ENCODE measurements at regions not wholly inside any gene's neighbourhood (a gene's known extent, or its start where the extent isn't known, plus 50 kb on each side); places are given as distances from the start of the nearest gene placed in this dataset.

DNA sequence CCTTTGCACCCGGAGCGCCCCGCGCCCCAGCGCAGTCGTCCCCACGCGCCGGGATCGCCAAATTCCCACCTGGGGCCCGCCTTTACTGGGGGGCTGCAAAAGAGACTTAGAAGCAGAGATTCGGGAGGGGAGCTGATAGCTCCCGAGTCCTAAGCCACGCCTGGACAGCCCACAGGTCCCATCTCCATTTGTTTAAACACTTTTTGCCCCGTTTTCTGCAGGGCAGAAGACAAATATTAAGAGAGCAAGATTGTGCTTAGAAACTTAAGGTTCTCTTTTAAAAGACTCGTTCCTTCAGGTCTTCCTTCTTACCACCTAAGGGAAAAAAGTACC, 299.1 kb upstream of the NFE2L3 start:
- Histone ChIP-seq H3K36me3 (replicated peaks) (no peaks in the 10 kb centered on the region), H3K27me3 (ENCODE audit: low read depth) (no peaks in the 10 kb centered on the region), H3K9me3 (no peaks in the 10 kb centered on the region), H3K4me1 (peaks cover 56% of the 10 kb centered on the region), H3K4me3 (no peak overlapping the region)
- no peak for DNase-seq (ENCODE audit: low spot score in 2 of 2)
- in situ Hi-C loops (cut with MboI; ENCODE audit: low sequenced_read_pairs), result loop anchor here (5.0 to 10.0 kb wide), 4 partner anchors 128 to 596 kb away; no protein-coding TSS in a partner anchor

DNA sequence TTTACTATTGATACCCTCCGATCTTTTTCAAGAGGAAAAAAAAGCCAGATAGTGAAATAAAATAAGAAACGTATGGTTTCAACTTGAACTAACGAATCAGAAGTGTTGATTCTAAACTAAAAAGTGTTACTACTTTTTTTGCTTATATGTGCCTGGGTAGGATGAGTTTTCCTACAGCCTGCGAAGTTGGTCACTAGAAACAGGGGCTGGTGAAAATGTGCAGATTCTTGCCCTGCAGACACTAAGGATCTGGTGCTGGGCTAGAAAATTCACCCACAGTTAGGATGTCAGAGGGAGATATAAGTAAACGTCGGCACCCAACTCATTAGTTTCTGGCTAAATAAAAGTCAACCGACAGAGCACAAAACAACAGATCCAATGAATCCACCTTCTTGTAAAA, 298.7 kb upstream of the NFE2L3 start:
- no peak for DNase-seq (ENCODE audit: low spot score in 2 of 2)
- Histone ChIP-seq H3K27me3 (ENCODE audit: low read depth) (no peaks in the 10 kb centered on the region), H3K4me3 (no peak overlapping the region), H3K9me3 (no peaks in the 10 kb centered on the region), H3K4me1 (peaks cover 59% of the 10 kb centered on the region), H3K36me3 (replicated peaks) (no peaks in the 10 kb centered on the region)
- in situ Hi-C loops (cut with MboI; ENCODE audit: low sequenced_read_pairs), result loop anchor here (5.0 to 10.0 kb wide), 4 partner anchors 129 to 596 kb away; no protein-coding TSS in a partner anchor

DNA sequence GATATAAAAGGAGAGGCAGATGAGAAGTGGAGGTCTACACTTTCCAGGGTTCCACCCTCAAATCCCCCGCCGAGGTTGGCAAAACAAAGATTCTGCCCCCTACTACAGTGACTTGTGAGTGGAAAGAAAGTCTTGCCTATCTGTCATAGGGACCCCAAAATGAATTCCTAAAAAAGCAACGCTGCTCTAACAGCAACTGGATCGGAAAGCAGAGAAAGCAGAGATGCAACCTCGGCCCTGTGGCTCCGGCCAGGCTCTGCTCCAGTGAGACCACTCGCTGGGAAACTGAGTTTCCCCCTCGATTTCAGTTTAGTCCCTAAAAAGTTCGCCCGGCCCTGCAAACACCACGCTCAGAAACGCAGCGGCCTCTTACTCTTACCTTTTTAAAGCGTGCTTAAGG, 297.9 kb upstream of the NFE2L3 start:
- in situ Hi-C loops (cut with MboI; ENCODE audit: low sequenced_read_pairs), result loop anchor here (5.0 to 10.0 kb wide), 4 partner anchors 129 to 597 kb away; no protein-coding TSS in a partner anchor
- H3K4me3 ChIP-seq, result peak overlapping the region; percentile 3

DNA sequence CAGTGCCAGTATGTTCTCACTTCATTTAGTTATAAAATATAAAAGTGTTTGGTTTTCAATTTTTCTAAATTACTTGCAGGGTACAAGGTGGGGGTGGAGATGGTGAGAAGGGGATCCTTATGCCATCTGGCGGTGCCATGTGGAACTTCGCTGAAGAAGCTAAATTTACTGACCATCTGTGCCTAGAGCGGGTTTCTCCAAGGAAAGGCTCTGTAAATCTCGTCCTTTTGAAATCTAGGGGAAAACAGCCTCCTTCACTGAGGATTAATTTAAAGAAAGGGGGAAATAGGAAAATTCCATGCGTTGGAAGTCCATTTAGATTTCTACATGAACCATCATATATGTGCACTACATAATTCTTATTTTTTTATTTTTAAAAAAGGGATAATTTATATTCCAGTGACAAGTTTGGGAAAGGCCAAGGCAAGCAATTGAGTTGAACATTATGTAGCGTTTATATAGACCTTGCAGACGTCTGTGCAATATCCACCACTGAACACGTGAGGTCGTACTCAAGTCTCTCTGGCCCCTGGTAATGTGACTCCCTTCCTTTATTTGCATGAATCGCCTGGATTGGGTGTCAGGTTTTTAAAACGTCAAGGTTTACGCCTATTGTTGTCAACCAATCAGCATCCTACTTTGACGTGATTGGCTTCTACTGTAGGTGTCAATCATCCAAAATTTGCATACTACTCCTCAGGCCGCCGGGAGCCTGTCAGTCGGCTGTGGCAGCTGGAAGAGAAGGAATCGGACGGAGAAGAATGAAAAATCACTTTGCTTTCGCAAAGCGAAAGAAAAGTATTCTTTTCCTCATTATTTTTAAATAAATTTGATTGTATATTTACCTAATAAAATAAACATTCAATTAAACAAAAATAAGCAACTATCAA, 297.1 kb upstream of the NFE2L3 start:
- in situ Hi-C loops (cut with MboI; ENCODE audit: low sequenced_read_pairs), result loop anchor here (5.0 to 10.0 kb wide), 5 partner anchors 130 to 1302 kb away; partner anchors contain the start of gene HOXA7
- H3K4me3 ChIP-seq, result peak overlapping the region; percentile 47
- no peaks in the 10 kb centered on the region for H3K9me3 ChIP-seq
- peaks cover 50% of the 10 kb centered on the region for H3K4me1 ChIP-seq
- no peaks in the 10 kb centered on the region for H3K36me3 ChIP-seq (replicated peaks)
- DNase-seq (ENCODE audit: low spot score in 2 of 2), result peak; percentile 87 to 100
- H3K27me3 ChIP-seq (ENCODE audit: low read depth), result no peaks in the 10 kb centered on the region

More for the DNA sequence above, 297.9 kb upstream of the NFE2L3 start:
- peak in 1 of 2 experiments; percentile 39 for DNase-seq (ENCODE audit: low spot score in 2 of 2)
- no peaks in the 10 kb centered on the region for H3K27me3 ChIP-seq (ENCODE audit: low read depth)
- peaks cover 58% of the 10 kb centered on the region for H3K4me1 ChIP-seq
- no peaks in the 10 kb centered on the region for H3K9me3 ChIP-seq
- H3K36me3 ChIP-seq (replicated peaks), result no peaks in the 10 kb centered on the region

DNA sequence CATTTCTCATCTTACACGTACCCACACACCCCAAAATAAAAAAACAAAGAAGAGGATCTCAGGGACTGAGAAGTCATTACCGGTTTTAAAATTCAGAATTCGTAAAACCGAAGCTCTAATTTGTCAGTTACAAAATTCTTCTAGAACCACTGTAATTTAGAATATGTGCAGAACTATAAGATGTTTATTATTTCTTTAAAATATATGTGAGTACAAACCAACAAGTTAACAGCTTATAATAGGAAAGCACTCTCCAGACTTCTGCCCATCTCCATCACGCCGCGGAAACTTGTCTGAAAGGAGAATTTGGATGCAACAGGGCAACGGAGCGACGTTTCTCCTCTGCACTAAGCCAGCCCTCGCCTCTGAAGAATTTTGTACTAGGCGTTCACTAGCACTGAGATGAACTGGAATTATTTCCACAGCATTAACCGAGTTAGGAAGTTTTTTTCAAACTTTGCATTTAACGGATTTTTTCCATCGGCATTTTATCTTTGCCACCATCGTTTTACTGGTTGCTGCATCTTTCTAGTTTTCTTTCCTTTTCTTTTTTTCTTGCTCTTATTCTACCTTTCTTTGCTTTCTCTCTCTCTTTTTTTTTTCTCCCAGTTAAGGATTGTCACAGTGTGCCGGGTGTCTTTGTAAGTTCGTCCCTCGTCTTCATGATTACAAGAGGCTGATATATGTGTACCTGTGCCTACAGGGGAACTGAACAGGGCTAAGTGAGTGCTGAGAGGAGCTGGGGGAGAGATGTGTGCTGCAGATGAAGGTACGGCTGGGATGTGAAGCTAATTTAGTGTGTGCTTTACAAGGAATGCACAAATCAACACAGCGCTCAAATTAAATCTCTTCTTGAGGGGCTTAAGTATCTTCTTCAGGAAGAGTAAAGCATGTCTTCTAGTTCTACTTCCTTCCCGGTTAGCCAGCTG, 295.9 kb upstream of the NFE2L3 start:
- peak; percentile 62 to 66 for DNase-seq (ENCODE audit: low spot score in 2 of 2)
- no peaks in the 10 kb centered on the region for H3K27me3 ChIP-seq (ENCODE audit: low read depth)
- in situ Hi-C loops (cut with MboI; ENCODE audit: low sequenced_read_pairs), result loop anchor here (5.0 to 10.0 kb wide), 2 partner anchors 131 to 1301 kb away; partner anchors contain the start of gene HOXA7
- H3K9me3 ChIP-seq, result no peaks in the 10 kb centered on the region
- peak overlapping the region; percentile 47 for H3K4me3 ChIP-seq
- H3K36me3 ChIP-seq (replicated peaks), result no peaks in the 10 kb centered on the region
- peaks cover 52% of the 10 kb centered on the region for H3K4me1 ChIP-seq

DNA sequence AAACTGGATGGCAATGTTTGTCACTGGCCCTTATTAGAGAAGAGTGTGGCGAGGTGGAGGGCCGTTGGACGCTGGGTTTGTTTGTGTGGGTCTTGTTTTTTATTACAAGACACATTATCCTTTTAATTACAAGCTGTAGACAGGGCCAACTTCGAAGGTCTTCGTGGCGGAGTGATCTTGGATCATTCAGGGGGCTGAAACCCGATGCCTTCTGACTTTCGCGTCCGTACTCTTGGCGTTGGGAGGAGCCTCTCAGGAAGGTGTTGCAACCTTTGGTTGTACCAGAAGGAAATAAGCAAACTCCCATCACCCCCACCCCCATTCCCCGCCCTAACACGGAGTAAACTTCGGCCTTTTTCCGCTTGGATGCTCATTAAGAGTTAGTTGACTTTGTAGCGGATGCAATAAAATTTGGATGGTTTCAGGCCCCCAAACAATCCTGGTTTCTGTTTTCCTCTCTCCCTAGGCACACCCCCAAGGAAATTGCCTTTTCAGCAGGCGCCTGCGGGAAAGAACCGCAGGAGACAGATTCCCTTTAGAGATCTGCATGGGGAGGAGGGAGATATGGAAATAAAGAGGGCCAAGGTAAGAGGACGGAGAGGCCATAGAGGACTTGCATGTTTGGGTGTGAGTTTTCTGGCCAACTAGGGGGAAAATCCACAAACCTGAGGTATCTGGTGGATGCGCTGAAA, 294.5 kb upstream of the NFE2L3 start:
- Histone ChIP-seq H3K36me3 (replicated peaks) (no peaks in the 10 kb centered on the region), H3K4me1 (peaks cover 44% of the 10 kb centered on the region), H3K9me3 (no peaks in the 10 kb centered on the region), H3K4me3 (peak overlapping the region; percentile 47), H3K27me3 (ENCODE audit: low read depth) (no peaks in the 10 kb centered on the region)
- peak; percentile 86 to 88 for DNase-seq (ENCODE audit: low spot score in 2 of 2)
- in situ Hi-C loops (cut with MboI; ENCODE audit: low sequenced_read_pairs), result loop anchor here (5.0 to 10.0 kb wide), 2 partner anchors 133 to 1300 kb away; partner anchors contain the start of gene HOXA7

DNA sequence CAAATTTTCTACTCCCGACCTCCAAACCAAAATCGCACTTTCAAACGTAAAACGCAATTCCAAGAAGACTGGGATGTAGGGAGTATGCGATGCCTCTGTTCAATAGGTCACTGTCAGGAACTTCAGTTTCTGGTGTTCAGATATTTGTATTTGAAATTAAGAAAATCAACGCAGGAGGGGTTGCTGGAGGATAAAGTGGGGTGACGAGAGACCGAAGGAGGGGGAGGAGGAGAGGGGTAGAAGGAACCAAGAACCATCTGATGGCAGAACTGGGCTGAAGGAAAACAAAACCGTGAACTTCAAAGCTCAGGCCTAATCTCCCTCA, 293.8 kb upstream of the NFE2L3 start:
- no peaks in the 10 kb centered on the region for H3K9me3 ChIP-seq
- in situ Hi-C loops (cut with MboI; ENCODE audit: low sequenced_read_pairs), result loop anchor here (5.0 to 10.0 kb wide), 2 partner anchors 133 to 1299 kb away; partner anchors contain the start of gene HOXA7

DNA sequence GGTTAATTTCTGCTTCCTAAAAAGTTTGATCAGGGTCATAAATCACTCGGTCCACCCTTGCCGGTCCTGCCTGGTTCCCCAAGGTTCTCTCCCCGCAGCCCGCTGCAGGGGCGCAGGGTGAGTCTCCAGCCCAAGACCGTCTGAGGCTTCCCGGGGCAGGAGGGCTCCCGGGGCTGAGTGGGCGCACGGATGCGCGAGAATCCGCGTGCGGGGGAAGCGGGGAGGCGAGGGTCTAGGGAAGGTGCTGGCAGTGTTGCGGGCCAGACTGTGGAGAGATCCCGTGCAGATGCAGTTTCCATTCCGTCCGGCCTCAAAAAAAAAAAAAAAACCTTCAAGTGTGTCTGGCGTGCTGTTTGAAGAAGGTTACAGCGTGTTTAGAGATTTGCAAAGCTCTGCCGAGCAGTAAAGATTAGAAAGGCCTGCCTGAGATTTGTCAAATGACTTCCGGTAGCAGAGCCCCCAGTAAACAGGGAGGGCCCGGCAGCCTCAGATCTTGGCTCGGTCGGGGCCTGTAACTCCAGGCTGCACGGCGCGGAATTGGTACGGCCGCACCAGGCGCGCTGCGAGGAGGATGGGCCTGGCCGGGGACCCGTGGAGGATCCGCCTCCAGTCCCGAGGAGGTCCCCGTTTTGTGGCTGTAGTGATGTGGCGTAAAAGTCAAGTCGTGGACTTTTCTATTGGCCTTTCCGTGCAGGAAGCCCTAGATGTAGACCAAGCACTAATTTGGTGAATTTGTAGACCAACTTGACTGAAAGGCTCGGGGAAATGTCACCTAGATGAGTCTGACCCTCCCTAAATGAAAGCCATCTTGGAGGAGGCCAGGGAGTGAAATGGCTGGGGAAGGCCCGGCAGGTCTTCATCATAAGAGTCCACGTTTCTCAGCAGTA, 293.2 kb upstream of the NFE2L3 start:
- in situ Hi-C loops (cut with MboI; ENCODE audit: low sequenced_read_pairs), result loop anchor here (5.0 to 10.0 kb wide), 2 partner anchors 134 to 1299 kb away; partner anchors contain the start of gene HOXA7
- no peak for DNase-seq (ENCODE audit: low spot score in 2 of 2)

More for the DNA sequence above, 293.8 kb upstream of the NFE2L3 start:
- H3K36me3 ChIP-seq (replicated peaks), result no peaks in the 10 kb centered on the region
- H3K4me3 ChIP-seq, result peak overlapping the region; percentile 47; the same call in 1 of the 2 replicates
- DNase-seq (ENCODE audit: low spot score in 2 of 2), result no peak
- H3K27me3 ChIP-seq (ENCODE audit: low read depth), result no peaks in the 10 kb centered on the region
- peaks cover 38% of the 10 kb centered on the region for H3K4me1 ChIP-seq

DNA sequence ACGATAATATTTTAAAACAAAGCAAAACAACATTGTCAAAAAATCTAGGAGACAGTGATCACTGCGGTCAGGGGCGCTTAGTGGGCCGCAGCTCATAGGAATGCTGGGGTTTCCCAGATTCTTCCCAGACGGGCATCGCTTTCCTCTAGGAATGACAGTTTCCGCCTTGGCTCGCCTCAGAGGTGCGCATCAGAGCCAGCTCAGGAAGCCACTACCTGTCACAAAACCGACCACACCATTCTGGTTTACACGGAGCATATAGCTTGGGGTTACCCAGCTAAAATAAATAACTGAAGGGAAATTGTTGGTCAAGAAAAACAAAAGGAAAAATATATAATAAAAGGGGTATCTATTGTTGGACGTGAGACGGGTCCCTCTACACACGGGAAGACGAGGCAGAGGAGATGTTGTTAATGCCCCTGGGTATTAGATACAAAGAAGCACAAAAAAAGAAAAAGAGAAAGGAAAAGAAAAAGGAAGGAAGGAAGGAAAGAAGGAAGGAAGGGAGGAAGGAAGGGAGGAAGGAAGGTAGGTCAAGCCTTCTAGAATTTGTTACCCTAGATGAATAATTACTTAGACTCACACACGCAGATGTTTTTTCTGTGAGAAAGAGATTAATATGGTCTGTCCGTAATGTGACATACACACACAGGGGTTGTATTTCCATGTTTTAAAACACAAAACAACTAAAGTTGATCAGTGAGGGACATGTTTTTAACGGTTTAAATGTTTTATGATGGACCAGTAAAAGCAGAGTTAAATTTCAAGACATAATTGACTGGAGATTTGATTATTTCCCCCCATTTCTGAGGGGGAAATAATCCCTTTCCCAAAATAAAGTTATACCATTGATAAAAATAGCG, 292.4 kb upstream of the NFE2L3 start:
- H3K36me3 ChIP-seq (replicated peaks), result no peaks in the 10 kb centered on the region
- peaks cover 31% of the 10 kb centered on the region for H3K4me1 ChIP-seq
- no peaks in the 10 kb centered on the region for H3K9me3 ChIP-seq
- no peak for DNase-seq (ENCODE audit: low spot score in 2 of 2)
- H3K4me3 ChIP-seq, result no peak overlapping the region
- H3K27me3 ChIP-seq (ENCODE audit: low read depth), result peaks cover 7% of the 10 kb centered on the region; the same call in 1 of the 2 replicates
- in situ Hi-C loops (cut with MboI; ENCODE audit: low sequenced_read_pairs), result loop anchor here (5.0 to 10.0 kb wide), 2 partner anchors 135 to 1298 kb away; partner anchors contain the start of gene HOXA7

More for the DNA sequence above, 293.2 kb upstream of the NFE2L3 start:
- Histone ChIP-seq H3K36me3 (replicated peaks) (no peaks in the 10 kb centered on the region), H3K4me3 (no peak overlapping the region), H3K27me3 (ENCODE audit: low read depth) (no peaks in the 10 kb centered on the region; the same call in 1 of the 2 replicates), H3K4me1 (peaks cover 32% of the 10 kb centered on the region), H3K9me3 (no peaks in the 10 kb centered on the region)

DNA sequence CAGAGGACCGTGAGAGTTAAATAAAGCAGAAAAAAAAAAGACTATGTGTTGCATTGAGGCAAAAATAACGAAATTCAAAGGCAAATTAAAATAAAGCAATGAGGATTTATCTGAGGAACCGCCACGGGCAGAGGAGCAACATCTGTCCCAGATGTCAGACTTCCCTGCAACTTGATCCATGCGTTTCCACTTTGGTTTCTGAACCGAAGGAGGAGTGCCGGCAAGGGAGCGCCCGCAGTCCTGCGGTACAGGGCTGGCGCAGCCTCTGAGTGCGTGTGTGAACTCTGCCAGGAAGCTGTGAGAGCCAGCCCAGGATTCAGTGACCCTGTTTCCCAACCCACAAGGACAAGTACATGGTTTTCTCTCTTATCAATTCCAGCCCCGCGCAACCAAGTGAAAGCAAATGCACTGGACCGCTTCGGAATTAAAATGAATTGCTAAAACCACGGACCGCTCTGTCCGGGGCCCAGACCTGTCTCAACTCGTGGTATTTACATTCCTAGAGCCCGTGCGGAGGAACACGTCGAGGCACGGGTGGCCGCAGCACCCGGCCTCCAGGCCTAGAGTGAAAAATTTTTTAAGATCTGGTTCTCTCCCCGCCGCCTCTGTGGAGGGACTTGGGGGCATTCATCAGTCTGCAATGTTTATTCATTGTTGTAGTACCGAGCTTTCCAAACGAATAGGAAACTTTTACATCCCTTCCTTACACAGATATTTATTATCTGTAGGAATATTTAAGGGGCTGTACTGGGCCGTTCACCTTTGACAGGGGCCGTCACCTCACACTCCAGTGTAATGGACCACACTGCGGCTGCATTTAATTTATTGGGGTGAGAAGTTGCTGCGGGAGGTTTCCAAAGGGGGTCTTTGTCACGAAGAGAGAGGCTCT, 291.5 kb upstream of the NFE2L3 start:
- Histone ChIP-seq H3K27me3 (ENCODE audit: low read depth) (peaks cover 15% of the 10 kb centered on the region), H3K4me3 (peak overlapping the region; percentile 5; the same call in 1 of the 2 replicates), H3K36me3 (replicated peaks) (no peaks in the 10 kb centered on the region), H3K4me1 (peaks cover 34% of the 10 kb centered on the region), H3K9me3 (no peaks in the 10 kb centered on the region)
- DNase-seq (ENCODE audit: low spot score in 2 of 2), result peak in 1 of 2 experiments; percentile 47
- in situ Hi-C loops (cut with MboI; ENCODE audit: low sequenced_read_pairs), result no loop called here

DNA sequence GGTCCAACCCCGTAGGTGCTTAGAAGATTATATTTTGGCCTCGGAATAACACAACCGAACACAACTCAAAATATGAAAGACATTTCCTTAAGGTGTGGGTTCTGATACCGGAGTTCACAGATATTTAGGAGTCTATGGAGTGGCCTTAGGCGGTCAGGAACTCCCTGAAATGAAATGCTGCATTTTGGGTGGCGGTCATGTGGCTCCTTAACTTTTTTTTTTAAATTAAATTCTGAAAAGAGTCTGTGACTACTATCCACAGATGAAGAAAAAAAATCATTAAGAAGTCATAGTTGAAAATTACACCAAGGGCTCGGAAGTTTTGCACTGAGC, 290.9 kb upstream of the NFE2L3 start:
- no peak for DNase-seq (ENCODE audit: low spot score in 2 of 2)
- Histone ChIP-seq H3K27me3 (ENCODE audit: low read depth) (peaks cover 18% of the 10 kb centered on the region), H3K4me1 (peaks cover 37% of the 10 kb centered on the region), H3K4me3 (no peak overlapping the region; the same call in 1 of the 2 replicates), H3K36me3 (replicated peaks) (no peaks in the 10 kb centered on the region), H3K9me3 (no peaks in the 10 kb centered on the region)
- in situ Hi-C loops (cut with MboI; ENCODE audit: low sequenced_read_pairs), result no loop called here

Data from HAP-1 (cell line).